ENCODE measurements at regions not wholly inside any gene's neighbourhood (a gene's known extent, or its start where the extent isn't known, plus 50 kb on each side); places are given as distances from the start of the nearest gene placed in this dataset.
A peak's percentile ranks its signal among the peaks of the same experiment; 100 is the strongest.
"Not testable (repeated sequence)": the region's sequence is repeated elsewhere in the genome, so short reads cannot be mapped to it uniquely, and the experiment has no call there.

GRCh38 chr5:63563008-63563917 lies 399.0 kb downstream of the HTR1A start:
- DNase-seq (ENCODE audit: low read depth): no peak

GRCh38 chr5:63555874-63556273 lies 406.4 kb downstream of the HTR1A start:
- DNase-seq (ENCODE audit: low read depth): no peak

GRCh38 chr5:63554191-63554590 lies 408.1 kb downstream of the HTR1A start:
- DNase-seq (ENCODE audit: low read depth): no peak

- no peak for DNase-seq (ENCODE audit: low read depth)
Measured at GRCh38 chr5:63553073-63553472, 409.2 kb downstream of the HTR1A start.

GRCh38 chr5:63535840-63536602 lies 426.2 kb downstream of the HTR1A start:
- no peak for DNase-seq (ENCODE audit: low read depth)

GRCh38 chr5:63524281-63524680 lies 438.0 kb downstream of the HTR1A start:
- no peak for DNase-seq (ENCODE audit: low read depth)

GRCh38 chr5:63516006-63516405 lies 446.2 kb downstream of the HTR1A start:
- DNase-seq (ENCODE audit: low read depth): no peak

- no peak for DNase-seq (ENCODE audit: low read depth)
Measured at GRCh38 chr5:63500242-63500641, 462.0 kb downstream of the HTR1A start.

GRCh38 chr5:63495225-63495624 lies 467.0 kb downstream of the HTR1A start:
- DNase-seq (ENCODE audit: low read depth): no peak

GRCh38 chr5:63483338-63483737 lies 478.9 kb downstream of the HTR1A start:
- DNase-seq (ENCODE audit: low read depth): no peak

- no peak for DNase-seq (ENCODE audit: low read depth)
Measured at GRCh38 chr5:63473335-63473967, 488.8 kb downstream of the HTR1A start.

GRCh38 chr5:63456279-63456678 lies 506.0 kb downstream of the HTR1A start:
- no peak for DNase-seq (ENCODE audit: low read depth)

GRCh38 chr5:63451188-63451587 lies 511.1 kb downstream of the HTR1A start:
- no peak for DNase-seq (ENCODE audit: low read depth)

- no peak for DNase-seq (ENCODE audit: low read depth)
Measured at GRCh38 chr5:63439537-63439936, 522.7 kb downstream of the HTR1A start.

- no peak for DNase-seq (ENCODE audit: low read depth)
Measured at GRCh38 chr5:63409737-63410136, 552.5 kb downstream of the HTR1A start.

GRCh38 chr5:63408984-63409383 lies 553.3 kb downstream of the HTR1A start:
- no peak for DNase-seq (ENCODE audit: low read depth)

GRCh38 chr5:63401436-63402046 lies 560.7 kb downstream of the HTR1A start:
- peak; percentile 4 for DNase-seq (ENCODE audit: low read depth)

GRCh38 chr5:63400079-63400478 lies 562.2 kb downstream of the HTR1A start:
- no peak for DNase-seq (ENCODE audit: low read depth)

GRCh38 chr5:63398346-63398745 lies 563.9 kb downstream of the HTR1A start:
- no peak for DNase-seq (ENCODE audit: low read depth)

- DNase-seq (ENCODE audit: low read depth): not testable (repeated sequence)
Measured at GRCh38 chr5:63388188-63388587, 574.1 kb downstream of the HTR1A start.

GRCh38 chr5:63375851-63376250 lies 586.4 kb downstream of the HTR1A start:
- no peak for DNase-seq (ENCODE audit: low read depth)

- DNase-seq (ENCODE audit: low read depth): no peak
Measured at GRCh38 chr5:63374085-63374484, 588.2 kb downstream of the HTR1A start.
